ENCODE measurements at regions not wholly inside any gene's neighbourhood (a gene's known extent, or its start where the extent isn't known, plus 50 kb on each side); places are given as distances from the start of the nearest gene placed in this dataset.

DNA sequence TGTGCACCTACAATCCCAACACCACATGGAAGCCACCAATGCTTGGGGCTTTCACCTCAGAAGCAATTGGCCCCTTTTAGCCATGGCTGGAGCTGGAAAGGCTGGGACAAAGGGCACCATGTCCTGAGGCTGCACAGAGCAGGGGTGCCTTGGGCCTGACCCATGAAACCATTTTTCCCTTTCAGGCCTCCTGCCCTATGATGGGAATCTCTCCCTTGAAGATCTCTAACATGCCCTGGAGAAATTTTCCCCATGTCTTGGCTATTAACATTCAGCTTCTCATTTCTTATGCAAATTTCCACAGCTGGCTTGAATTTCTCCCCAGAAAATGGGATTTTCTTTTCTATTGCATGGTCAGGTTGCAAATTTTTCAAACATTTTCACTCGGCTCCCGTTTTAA, 823.6 kb downstream of the GALC start:
- Histone ChIP-seq H3K36me3 (no peaks in the 10 kb centered on the region), H3K27me3 (ENCODE audit: low read depth) (no peaks in the 10 kb centered on the region), H3K27ac (replicated peaks) (no peak overlapping the region), H3K9me3 (replicated peaks) (no peaks in the 10 kb centered on the region), H3K4me3 (no peak overlapping the region), H3K4me1 (no peaks in the 10 kb centered on the region)
- intact Hi-C loops (cut with micrococcal nuclease), result no loop called here
- TF ChIP-seq, protein P1, sequence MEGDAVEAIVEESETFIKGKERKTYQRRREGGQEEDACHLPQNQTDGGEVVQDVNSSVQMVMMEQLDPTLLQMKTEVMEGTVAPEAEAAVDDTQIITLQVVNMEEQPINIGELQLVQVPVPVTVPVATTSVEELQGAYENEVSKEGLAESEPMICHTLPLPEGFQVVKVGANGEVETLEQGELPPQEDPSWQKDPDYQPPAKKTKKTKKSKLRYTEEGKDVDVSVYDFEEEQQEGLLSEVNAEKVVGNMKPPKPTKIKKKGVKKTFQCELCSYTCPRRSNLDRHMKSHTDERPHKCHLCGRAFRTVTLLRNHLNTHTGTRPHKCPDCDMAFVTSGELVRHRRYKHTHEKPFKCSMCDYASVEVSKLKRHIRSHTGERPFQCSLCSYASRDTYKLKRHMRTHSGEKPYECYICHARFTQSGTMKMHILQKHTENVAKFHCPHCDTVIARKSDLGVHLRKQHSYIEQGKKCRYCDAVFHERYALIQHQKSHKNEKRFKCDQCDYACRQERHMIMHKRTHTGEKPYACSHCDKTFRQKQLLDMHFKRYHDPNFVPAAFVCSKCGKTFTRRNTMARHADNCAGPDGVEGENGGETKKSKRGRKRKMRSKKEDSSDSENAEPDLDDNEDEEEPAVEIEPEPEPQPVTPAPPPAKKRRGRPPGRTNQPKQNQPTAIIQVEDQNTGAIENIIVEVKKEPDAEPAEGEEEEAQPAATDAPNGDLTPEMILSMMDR (IDR thresholded peaks at IDR 0.05; ENCODE audit: borderline replicate concordance), result no peak
- DNase-seq, result no peak

DNA sequence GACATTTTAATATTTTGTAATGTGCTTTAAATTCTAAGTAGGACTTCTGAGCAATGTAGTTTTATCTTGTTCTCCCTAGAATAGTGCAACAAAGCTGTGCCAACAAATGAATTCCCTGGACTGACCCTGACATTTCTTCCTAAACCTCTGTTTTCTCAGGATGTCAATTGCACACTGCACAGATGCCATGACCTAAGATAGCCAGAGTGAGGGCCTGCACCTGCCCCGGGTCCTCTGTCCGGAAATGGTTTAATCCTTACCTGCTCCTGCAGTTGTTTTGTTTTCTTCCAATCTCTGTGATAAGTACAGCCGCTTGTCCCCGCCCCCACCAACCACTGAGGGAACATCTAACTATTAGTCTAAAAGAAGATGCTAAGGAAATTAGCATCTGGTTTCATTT, 831.5 kb downstream of the GALC start:
- DNase-seq, result no peak
- TF ChIP-seq, protein P1 (IDR thresholded peaks at IDR 0.05; ENCODE audit: borderline replicate concordance), result no peak
- Histone ChIP-seq H3K27me3 (ENCODE audit: low read depth) (no peaks in the 10 kb centered on the region), H3K4me3 (no peak overlapping the region), H3K9me3 (replicated peaks) (no peaks in the 10 kb centered on the region), H3K36me3 (no peaks in the 10 kb centered on the region), H3K4me1 (no peaks in the 10 kb centered on the region), H3K27ac (replicated peaks) (no peak overlapping the region)
- intact Hi-C loops (cut with micrococcal nuclease), result no loop called here

DNA sequence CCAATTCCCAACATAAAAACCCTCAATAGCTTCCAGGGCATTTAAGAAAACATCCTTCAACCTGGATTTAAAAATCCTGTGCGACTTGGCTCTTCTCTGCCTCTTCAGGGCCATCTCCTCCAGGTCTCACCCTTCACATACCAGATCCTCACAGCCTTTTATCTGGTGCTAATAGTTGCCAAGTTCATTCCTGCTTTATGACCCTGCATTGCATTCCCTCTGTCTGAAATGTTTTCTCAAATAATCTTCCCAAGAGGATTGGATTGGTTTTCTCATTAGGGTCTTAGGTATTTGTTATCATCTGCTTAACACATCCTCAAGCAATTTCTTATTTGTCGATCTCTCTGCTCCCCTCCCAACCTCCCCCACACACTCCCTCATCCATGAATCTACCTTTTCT, 832.0 kb downstream of the GALC start:
- intact Hi-C loops (cut with micrococcal nuclease), result no loop called here
- H3K27me3 ChIP-seq (ENCODE audit: low read depth), result no peaks in the 10 kb centered on the region
- H3K9me3 ChIP-seq (replicated peaks), result no peaks in the 10 kb centered on the region
- no peaks in the 10 kb centered on the region for H3K4me1 ChIP-seq
- DNase-seq, result no peak
- H3K27ac ChIP-seq (replicated peaks), result no peak overlapping the region
- TF ChIP-seq, protein P1 (IDR thresholded peaks at IDR 0.05; ENCODE audit: borderline replicate concordance), result no peak
- H3K36me3 ChIP-seq, result no peaks in the 10 kb centered on the region
- H3K4me3 ChIP-seq, result no peak overlapping the region

DNA sequence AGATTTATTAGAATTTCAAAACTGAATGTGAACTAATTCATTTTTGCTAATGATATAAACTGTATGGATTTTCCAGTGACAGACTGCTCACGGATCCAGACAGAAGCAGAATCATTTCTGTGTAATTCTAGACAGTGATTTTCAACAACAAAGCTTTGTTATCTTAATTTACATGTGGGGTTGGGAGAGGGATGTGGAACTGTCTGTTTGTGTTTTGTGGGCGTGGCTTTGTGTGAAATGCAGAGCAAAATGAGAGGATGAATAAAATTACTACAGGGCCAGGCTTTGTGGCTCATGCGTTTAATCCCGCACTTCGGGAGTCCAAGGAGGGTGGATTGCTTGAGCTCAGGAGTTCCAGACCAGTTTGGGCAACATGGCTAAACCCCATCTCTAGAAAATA, 834.7 kb downstream of the GALC start:
- H3K4me3 ChIP-seq, result no peak overlapping the region
- TF ChIP-seq, protein P1 (IDR thresholded peaks at IDR 0.05; ENCODE audit: borderline replicate concordance), result no peak
- no peak for DNase-seq
- intact Hi-C loops (cut with micrococcal nuclease), result no loop called here
- H3K36me3 ChIP-seq, result no peaks in the 10 kb centered on the region
- H3K27me3 ChIP-seq (ENCODE audit: low read depth), result no peaks in the 10 kb centered on the region
- no peaks in the 10 kb centered on the region for H3K4me1 ChIP-seq
- H3K9me3 ChIP-seq (replicated peaks), result no peaks in the 10 kb centered on the region
- H3K27ac ChIP-seq (replicated peaks), result no peak overlapping the region

DNA sequence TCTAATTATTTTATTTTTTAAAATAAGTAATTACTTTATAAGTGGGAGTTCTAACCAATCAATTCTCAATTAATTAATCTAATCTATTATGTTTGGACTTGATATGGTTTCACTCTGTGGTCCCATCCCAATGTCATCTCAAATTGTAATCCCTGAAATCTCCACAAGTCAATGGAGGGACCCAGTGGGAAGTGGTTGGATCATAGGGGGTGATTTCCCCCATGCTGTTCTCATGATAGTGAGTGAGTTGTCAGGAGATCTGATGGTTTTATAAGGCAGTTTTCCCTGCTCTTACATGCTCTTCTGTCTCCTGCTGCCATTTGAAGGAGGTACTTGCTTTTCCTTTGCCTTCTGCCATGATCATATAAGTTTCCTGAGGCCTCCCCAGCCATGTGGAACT, 836.1 kb downstream of the GALC start:
- Histone ChIP-seq H3K27ac (replicated peaks) (no peak overlapping the region), H3K9me3 (replicated peaks) (no peaks in the 10 kb centered on the region), H3K36me3 (no peaks in the 10 kb centered on the region), H3K4me1 (no peaks in the 10 kb centered on the region), H3K4me3 (no peak overlapping the region), H3K27me3 (ENCODE audit: low read depth) (no peaks in the 10 kb centered on the region)
- intact Hi-C loops (cut with micrococcal nuclease), result no loop called here
- DNase-seq, result no peak
- TF ChIP-seq, protein P1 (IDR thresholded peaks at IDR 0.05; ENCODE audit: borderline replicate concordance), result no peak
